ENCODE measurements at regions not wholly inside any gene's neighbourhood (a gene's known extent, or its start where the extent isn't known, plus 50 kb on each side); places are given as distances from the start of the nearest gene placed in this dataset.

DNA sequence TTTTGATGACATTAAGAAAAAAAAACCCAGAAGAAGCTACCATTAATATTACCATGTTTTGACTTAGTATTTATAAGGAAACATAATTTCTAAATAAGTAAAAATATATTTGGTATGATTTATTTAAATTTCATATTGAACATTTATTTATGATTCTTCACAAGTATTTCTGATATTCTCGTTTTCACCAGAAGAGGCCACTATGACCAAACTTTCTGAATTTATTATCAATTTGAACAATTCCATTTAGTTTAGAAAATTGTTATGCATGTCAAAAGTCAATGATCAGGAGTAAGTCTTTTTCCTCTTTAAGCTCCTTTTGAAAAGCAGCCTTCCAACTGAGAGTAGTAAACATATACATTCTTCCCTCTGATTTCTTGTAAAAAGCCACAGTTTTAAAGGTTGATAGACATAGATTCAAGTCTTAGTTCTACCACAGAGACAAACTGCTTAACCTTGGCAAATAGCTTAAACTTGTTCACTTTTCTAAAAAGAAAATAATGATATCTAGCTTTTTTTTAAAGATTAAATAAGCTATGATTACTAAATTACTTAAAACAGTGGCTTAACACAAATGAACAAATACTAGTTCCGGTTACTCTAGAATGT lies 329.9 kb downstream of the TRIB2 start:
- TF ChIP-seq POLR2A (IDR thresholded peaks at IDR 0.05): no peak
- TF ChIP-seq CTCF (IDR thresholded peaks at IDR 0.05): no peak

All from Peyer's patch (tissue), 4 donors.